ENCODE measurements at regions not wholly inside any gene's neighbourhood (a gene's known extent, or its start where the extent isn't known, plus 50 kb on each side); places are given as distances from the start of the nearest gene placed in this dataset.
A peak's percentile ranks its signal among the peaks of the same experiment; 100 is the strongest.

- no peak for TF ChIP-seq EZH2 (optimal IDR thresholded peaks at IDR 0.05; ENCODE audit: low read depth, low read length)
- TF ChIP-seq CTCF (IDR thresholded peaks at IDR 0.05; ENCODE audit: low read length): 0 out of 2 replicates have a peak, but pooled peaks have one; percentile 4
Observed at GRCh38 chr2:51505533-51505932, 473.6 kb upstream of the NRXN1 start.
